ENCODE measurements at regions not wholly inside any gene's neighbourhood (a gene's known extent, or its start where the extent isn't known, plus 50 kb on each side); places are given as distances from the start of the nearest gene placed in this dataset.

- dilution Hi-C loops (cut with MboI; ENCODE audit: extremely low pct_ligation_motif_present, low sequenced_read_pairs): no loop called here
- FAIRE-seq (no peak), DNase-seq (ENCODE audit: low read depth, low spot score) (no peak)
- Histone ChIP-seq H4K20me1 (replicated peaks; ENCODE audit: control insufficient read depth, extremely low read depth, insufficient read depth, low read length) (no peaks in the 10 kb centered on the region), H3K4me1 (ENCODE audit: control insufficient read depth, extremely low read depth, insufficient read depth, low read length) (no peaks in the 10 kb centered on the region), H3K4me2 (ENCODE audit: insufficient read depth, low read length) (no peak overlapping the region), H3K27ac (ENCODE audit: insufficient read depth, low read depth, low read length) (no peak overlapping the region), H3K36me3 (ENCODE audit: control insufficient read depth in 2 of 2, extremely low read depth in 1 of 2, insufficient read depth in 2 of 2, low read length in 2 of 2) (no peaks in the 10 kb centered on the region), H3K27me3 (ENCODE audit: control insufficient read depth in 2 of 2, insufficient read depth in 2 of 2, low read length in 2 of 2) (no peaks in the 10 kb centered on the region), H3K4me3 (replicated peaks in 1 of 3; ENCODE audit: insufficient read depth in 1 of 3, low read depth in 1 of 3, low read length in 3 of 3) (no peak overlapping the region), H3K9ac (replicated peaks; ENCODE audit: extremely low read depth, insufficient read depth, low read length) (no peak overlapping the region), H3K9me3 (replicated peaks; ENCODE audit: control insufficient read depth, insufficient read depth, low read length) (no peaks in the 10 kb centered on the region), H3K79me2 (ENCODE audit: control insufficient read depth, insufficient read depth, low read length) (no peaks in the 10 kb centered on the region), H3K9me1 (replicated peaks; ENCODE audit: control insufficient read depth, extremely low read depth, insufficient read depth, low read length) (no peaks in the 10 kb centered on the region), H2AFZ (ENCODE audit: low read depth, low read length) (no peak overlapping the region)
- POLR2A ChIA-PET: no interaction called here
- CTCF ChIA-PET: no interaction called here
- BruUV-seq (replicated peaks): no TSS peak
- TF ChIP-seq JUN (IDR thresholded peaks at IDR 0.05; ENCODE audit: borderline replicate concordance, insufficient read depth, insufficient read length, low read depth) (no peak), CTCF (IDR thresholded peaks at IDR 0.05; ENCODE audit: extremely low read depth in 1 of 2, insufficient read depth in 1 of 2, low read depth in 1 of 2, low read length in 2 of 2) (no peak), POLR2A (IDR thresholded peaks at IDR 0.05; ENCODE audit: low read depth, low read length) (no peak), FOS (IDR thresholded peaks at IDR 0.05; ENCODE audit: borderline replicate concordance, insufficient read depth, low read length) (no peak), MYC (IDR thresholded peaks at IDR 0.05; ENCODE audit: low read depth, low read length) (no peak), GATA2 (IDR thresholded peaks at IDR 0.05; ENCODE audit: insufficient read depth, insufficient read length, low read depth, low read length) (no peak), POLR2AphosphoS5 (IDR thresholded peaks at IDR 0.05; ENCODE audit: insufficient read depth, low read depth, low read length) (no peak), EZH2 (IDR thresholded peaks at IDR 0.05; ENCODE audit: borderline replicate concordance, low read depth, low read length, severe bottlenecking) (no peak), MAX (IDR thresholded peaks at IDR 0.05; ENCODE audit: insufficient read depth, insufficient read length) (no peak)
- intact Hi-C loops (cut with micrococcal nuclease): no loop called here
These were observed 79.6 kb upstream of the ERG start for GRCh38 chr21:38577887-38578286.

Data from endothelial cell of umbilical vein (primary cell).